ENCODE measurements at regions not wholly inside any gene's neighbourhood (a gene's known extent, or its start where the extent isn't known, plus 50 kb on each side); places are given as distances from the start of the nearest gene placed in this dataset.

DNA sequence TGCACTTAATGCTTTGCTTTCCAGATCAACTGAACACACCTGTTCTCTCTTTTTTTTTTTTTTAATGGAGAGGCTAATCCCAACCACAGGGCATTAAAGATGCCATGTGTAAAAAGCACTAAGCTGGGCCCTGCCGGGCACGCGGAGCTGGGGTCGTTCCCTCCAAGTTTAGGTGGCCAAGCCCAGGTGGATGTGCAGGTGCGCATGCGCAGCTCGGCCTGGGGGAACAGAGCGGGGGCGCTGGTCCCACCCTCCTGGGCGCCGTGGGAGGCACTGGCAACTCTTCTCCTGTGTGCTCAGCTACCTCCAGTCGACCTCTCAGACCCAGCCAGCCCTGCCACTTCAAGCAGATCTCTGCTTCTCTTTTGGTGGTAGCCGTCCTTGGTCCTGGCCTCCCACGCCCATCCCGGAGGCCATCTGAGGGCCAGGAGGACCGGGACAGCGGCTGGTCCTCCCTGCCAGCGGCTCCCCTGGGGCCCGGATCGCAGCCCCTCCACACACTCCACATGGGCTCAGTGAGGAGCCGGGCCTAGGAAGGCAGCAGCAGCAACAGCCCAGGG is 679.3 kb downstream of the BCL11B start:
- DNase-seq (ENCODE audit: low read depth in 1 of 2, low spot score in 1 of 2), result no peak
- H3K27ac ChIP-seq (replicated peaks), result no peak overlapping the region
- H3K27me3 ChIP-seq (ENCODE audit: insufficient read depth, poor library complexity, severe bottlenecking), result no peaks in the 10 kb centered on the region
- H3K4me3 ChIP-seq (replicated peaks; ENCODE audit: insufficient read depth, low read length), result no peak overlapping the region
- TF ChIP-seq, protein P1, sequence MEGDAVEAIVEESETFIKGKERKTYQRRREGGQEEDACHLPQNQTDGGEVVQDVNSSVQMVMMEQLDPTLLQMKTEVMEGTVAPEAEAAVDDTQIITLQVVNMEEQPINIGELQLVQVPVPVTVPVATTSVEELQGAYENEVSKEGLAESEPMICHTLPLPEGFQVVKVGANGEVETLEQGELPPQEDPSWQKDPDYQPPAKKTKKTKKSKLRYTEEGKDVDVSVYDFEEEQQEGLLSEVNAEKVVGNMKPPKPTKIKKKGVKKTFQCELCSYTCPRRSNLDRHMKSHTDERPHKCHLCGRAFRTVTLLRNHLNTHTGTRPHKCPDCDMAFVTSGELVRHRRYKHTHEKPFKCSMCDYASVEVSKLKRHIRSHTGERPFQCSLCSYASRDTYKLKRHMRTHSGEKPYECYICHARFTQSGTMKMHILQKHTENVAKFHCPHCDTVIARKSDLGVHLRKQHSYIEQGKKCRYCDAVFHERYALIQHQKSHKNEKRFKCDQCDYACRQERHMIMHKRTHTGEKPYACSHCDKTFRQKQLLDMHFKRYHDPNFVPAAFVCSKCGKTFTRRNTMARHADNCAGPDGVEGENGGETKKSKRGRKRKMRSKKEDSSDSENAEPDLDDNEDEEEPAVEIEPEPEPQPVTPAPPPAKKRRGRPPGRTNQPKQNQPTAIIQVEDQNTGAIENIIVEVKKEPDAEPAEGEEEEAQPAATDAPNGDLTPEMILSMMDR (IDR thresholded peaks at IDR 0.05; ENCODE audit: insufficient read depth, low read length), result no peak
- TF ChIP-seq REST (IDR thresholded peaks at IDR 0.05; ENCODE audit: insufficient replicate concordance, low read depth) (no peak), GABPA (IDR thresholded peaks at IDR 0.05; ENCODE audit: low read depth) (no peak), POLR2AphosphoS5 (IDR thresholded peaks at IDR 0.05; ENCODE audit: low read depth) (no peak), SPI1 (IDR thresholded peaks at IDR 0.05; ENCODE audit: borderline replicate concordance, low read depth) (no peak)

- H3K27me3 ChIP-seq (ENCODE audit: insufficient read depth, poor library complexity, severe bottlenecking), result no peaks in the 10 kb centered on the region
- no peak for TF ChIP-seq REST (IDR thresholded peaks at IDR 0.05; ENCODE audit: insufficient replicate concordance, low read depth)
- no peak for TF ChIP-seq SPI1 (IDR thresholded peaks at IDR 0.05; ENCODE audit: borderline replicate concordance, low read depth)
- no peak for TF ChIP-seq GABPA (IDR thresholded peaks at IDR 0.05; ENCODE audit: low read depth)
- TF ChIP-seq POLR2AphosphoS5 (IDR thresholded peaks at IDR 0.05; ENCODE audit: low read depth), result no peak
- TF ChIP-seq, protein P1 (IDR thresholded peaks at IDR 0.05; ENCODE audit: insufficient read depth, low read length), result no peak
- H3K27ac ChIP-seq (replicated peaks), result no peak overlapping the region
- H3K4me3 ChIP-seq (replicated peaks; ENCODE audit: insufficient read depth, low read length), result no peak overlapping the region
- no peak for DNase-seq (ENCODE audit: low read depth in 1 of 2, low spot score in 1 of 2)
Measured at GRCh38 chr14:98593361-98593761, 678.6 kb downstream of the BCL11B start.

DNA sequence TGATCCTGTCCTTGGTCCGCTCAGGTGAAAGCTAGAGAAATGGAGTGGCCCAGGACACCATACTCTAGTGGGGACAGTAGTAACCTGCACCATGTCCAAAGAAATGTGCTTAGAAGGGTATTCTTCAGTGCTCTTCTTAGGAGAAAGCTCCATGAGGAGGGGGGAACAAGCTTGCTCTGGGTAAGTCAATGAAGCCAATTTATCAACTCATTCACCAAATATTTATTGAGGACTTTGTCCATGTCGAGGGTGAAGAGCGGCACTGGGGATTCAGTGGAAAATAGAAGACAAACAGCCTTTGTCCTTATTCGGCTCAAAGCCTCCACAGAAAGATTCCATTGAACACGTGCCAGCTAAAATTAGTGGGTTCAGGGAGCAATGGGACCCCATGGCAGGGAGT is 677.8 kb downstream of the BCL11B start:
- Histone ChIP-seq H3K27ac (replicated peaks) (no peak overlapping the region), H3K27me3 (ENCODE audit: insufficient read depth, poor library complexity, severe bottlenecking) (no peaks in the 10 kb centered on the region), H3K4me3 (replicated peaks; ENCODE audit: insufficient read depth, low read length) (no peak overlapping the region)
- no peak for TF ChIP-seq POLR2AphosphoS5 (IDR thresholded peaks at IDR 0.05; ENCODE audit: low read depth)
- no peak for TF ChIP-seq GABPA (IDR thresholded peaks at IDR 0.05; ENCODE audit: low read depth)
- no peak for TF ChIP-seq REST (IDR thresholded peaks at IDR 0.05; ENCODE audit: insufficient replicate concordance, low read depth)
- DNase-seq (ENCODE audit: low read depth in 1 of 2, low spot score in 1 of 2), result no peak
